Loucy (cell line): ENCODE measurements at regions not wholly inside any gene's neighbourhood (a gene's known extent, or its start where the extent isn't known, plus 50 kb on each side); places are given as distances from the start of the nearest gene placed in this dataset.

Experiments used
- CTCF ChIP-seq: fragments of 200-600 bp; sonication (generic); conservative IDR thresholded peaks from 2 replicates; pipeline ENCODE4 v1.5.1; 2014; ENCODE audit warnings: mild to moderate bottlenecking, antibody characterized with exemption, low read length
- EZH2phosphoT487 ChIP-seq: fragments of 200-600 bp; IDR thresholded peaks from 2 replicates; pipeline ENCODE4 v1.6.1; 2018; ENCODE audit warnings: antibody characterized with exemption, mild to moderate bottlenecking, moderate library complexity, borderline replicate concordance

GRCh38 chr1:75010547-75010946 is 123.6 kb upstream of the LHX8 start:
- TF ChIP-seq CTCF (no peak), EZH2phosphoT487 (no peak)
